Psoas muscle (tissue), 7 donors: ENCODE measurements at regions not wholly inside any gene's neighbourhood (a gene's known extent, or its start where the extent isn't known, plus 50 kb on each side); places are given as distances from the start of the nearest gene placed in this dataset.

ENCODE experiments used
- ATAC-seq, 4 donors: fragments of 200-7000 bp; cut with Tn5 transposase; one replicate each; pipeline ENCODE4 v1.9.1; 2020; ENCODE audit warnings: moderate library complexity in 3 of 4, mild to moderate bottlenecking in 2 of 4
- DNase-seq, 2 donors: peaks; one replicate each; pipeline ENCODE4 v3.0.0-alpha.2; 2020
- H3K27ac ChIP-seq: fragments of 200-600 bp; one replicate; pipeline ENCODE4 v1.8.0; 2022
- H3K27me3 ChIP-seq, 3 donors: fragments of 200-600 bp in 1 of 3; one replicate each; pipeline versions ENCODE4 v1.6.1 to v1.8.0; 2013 to 2022; ENCODE audit warnings: low read length in 2 of 3, mild to moderate bottlenecking in 2 of 3, moderate library complexity in 1 of 3; ENCODE audit not compliant: insufficient read depth in 3 of 3
- H3K36me3 ChIP-seq, 2 donors: fragments of 200-600 bp in 1 of 2; one replicate each; pipeline versions ENCODE4 v1.6.1 to v1.8.0; 2013 to 2022; ENCODE audit warnings: low read depth in 1 of 2, mild to moderate bottlenecking in 1 of 2, moderate library complexity in 1 of 2; ENCODE audit not compliant: insufficient read depth in 1 of 2
- H3K4me1 ChIP-seq: fragments of 200-600 bp; one replicate; pipeline ENCODE4 v1.8.0; 2022
- H3K4me3 ChIP-seq: fragments of 200-600 bp; one replicate; pipeline ENCODE4 v1.8.0; 2022; ENCODE audit warnings: mild to moderate bottlenecking
- H3K9me3 ChIP-seq: fragments of 200-600 bp; one replicate; pipeline ENCODE4 v1.8.0; 2022
- CTCF ChIP-seq: fragments of 200-600 bp; IDR thresholded peaks from one replicate; pipeline ENCODE4 v1.8.0; 2022; ENCODE audit warnings: antibody characterized with exemption
- WGBS, 3 donors: extraction: QIAGEN DNeasy Blood & Tissue Kit; methylation state at CpG; one replicate each; pipeline versions ENCODE4 v1.1.6 to v1.1.7; 2013; 5-methylcytosine and 5-hydroxymethylcytosine counted together
- intact Hi-C, 2 donors: fragments of 100-400 bp; cut with DNase I; formaldehyde crosslinking; loops; one replicate each; pipeline versions ENCODE4 v1.11.0 to v1.14.2; 2022
- donor health status: healthy with polysubstance abuse.
- donor health status: DM: no; HTN: no; CAD: no; lungs with moderate emphysema.
- donor health status: Bipolar disorder and iron deficiency.
- donor health status: healthy.
- donor health status: DM: yes; HTN: yes; CAD: no.
- donor health status: DM: no; HTN: no; CAD: no.
- donor health status: DM: yes; HTN: yes; CAD: no.

GRCh38 chr21:41604583-41605041 lies 96.7 kb upstream of the TMPRSS2 start:
- no peaks in the 10 kb centered on the region for H3K36me3 ChIP-seq
- no peak for ATAC-seq
- H3K27me3 ChIP-seq = peaks cover 0 to 15% (median 4%) of the 10 kb centered on the region in 3 donors
- no peak for DNase-seq
- intact Hi-C loops = no loop called here
- WGBS, 3 donors = 23 to 40% (median 33%) methylated on average over 12 of the region's 12 CpGs
- H3K4me1 ChIP-seq = no peaks in the 10 kb centered on the region
- no peak for TF ChIP-seq CTCF
- H3K9me3 ChIP-seq = no peaks in the 10 kb centered on the region
- H3K27ac ChIP-seq = no peak overlapping the region
- H3K4me3 ChIP-seq = no peak overlapping the region

GRCh38 chr21:41603476-41603875 lies 95.5 kb upstream of the TMPRSS2 start:
- intact Hi-C loops = no loop called here
- DNase-seq (no peak), ATAC-seq (no peak)
- WGBS, 3 donors = 70 to 81% (median 77%) methylated on average over 7 to 8 of the region's 8 CpGs
- no peak overlapping the region for H3K4me3 ChIP-seq
- H3K27me3 ChIP-seq = peaks cover 0 to 6% (median 3%) of the 10 kb centered on the region in 3 donors
- no peaks in the 10 kb centered on the region for H3K9me3 ChIP-seq
- H3K27ac ChIP-seq = no peak overlapping the region
- H3K4me1 ChIP-seq = no peaks in the 10 kb centered on the region
- H3K36me3 ChIP-seq = no peaks in the 10 kb centered on the region
- no peak for TF ChIP-seq CTCF

GRCh38 chr21:41602531-41602930 lies 94.6 kb upstream of the TMPRSS2 start:
- intact Hi-C loops = no loop called here
- no peaks in the 10 kb centered on the region for H3K4me1 ChIP-seq
- 60 to 67% (median 65%) methylated on average over 13 to 14 of the region's 14 CpGs for WGBS, 3 donors
- ATAC-seq (no peak), DNase-seq (no peak)
- H3K27me3 ChIP-seq = peaks cover 0 to 6% (median 6%) of the 10 kb centered on the region in 3 donors
- H3K4me3 ChIP-seq = no peak overlapping the region
- no peak overlapping the region for H3K27ac ChIP-seq
- no peaks in the 10 kb centered on the region for H3K9me3 ChIP-seq
- H3K36me3 ChIP-seq = no peaks in the 10 kb centered on the region
- TF ChIP-seq CTCF = no peak

GRCh38 chr21:41601573-41602368 lies 93.8 kb upstream of the TMPRSS2 start:
- WGBS, 3 donors = 33 to 49% (median 37%) methylated on average over 11 of the region's 11 CpGs
- Histone ChIP-seq H3K27ac (no peak overlapping the region), H3K9me3 (no peaks in the 10 kb centered on the region), H3K4me1 (no peaks in the 10 kb centered on the region), H3K27me3 (peaks cover 0 to 6% (median 6%) of the 10 kb centered on the region in 3 donors), H3K4me3 (no peak overlapping the region), H3K36me3 (no peaks in the 10 kb centered on the region)
- DNase-seq (no peak), ATAC-seq (no peak)
- intact Hi-C loops = no loop called here
- no peak for TF ChIP-seq CTCF
